ENCODE measurements at regions not wholly inside any gene's neighbourhood (a gene's known extent, or its start where the extent isn't known, plus 50 kb on each side); places are given as distances from the start of the nearest gene placed in this dataset.

- 84 to 89% methylated on average over 6 of the region's 6 CpGs for WGBS, 2 donors
- no peaks in the 10 kb centered on the region for H3K9me3 ChIP-seq
- no peaks in the 10 kb centered on the region for H3K27me3 ChIP-seq
- H3K4me1 ChIP-seq, result peaks cover 0 to 35% (median 7%) of the 10 kb centered on the region in 4 donors
- no peak for DNase-seq (ENCODE audit: low spot score in 2 of 2)
- no peaks in the 10 kb centered on the region for H3K36me3 ChIP-seq
- no peak overlapping the region for H3K27ac ChIP-seq
- TF ChIP-seq EP300 (IDR thresholded peaks at IDR 0.05), result no peak
- TF ChIP-seq POLR2A (IDR thresholded peaks at IDR 0.05), result no peak
- TF ChIP-seq, protein P1, sequence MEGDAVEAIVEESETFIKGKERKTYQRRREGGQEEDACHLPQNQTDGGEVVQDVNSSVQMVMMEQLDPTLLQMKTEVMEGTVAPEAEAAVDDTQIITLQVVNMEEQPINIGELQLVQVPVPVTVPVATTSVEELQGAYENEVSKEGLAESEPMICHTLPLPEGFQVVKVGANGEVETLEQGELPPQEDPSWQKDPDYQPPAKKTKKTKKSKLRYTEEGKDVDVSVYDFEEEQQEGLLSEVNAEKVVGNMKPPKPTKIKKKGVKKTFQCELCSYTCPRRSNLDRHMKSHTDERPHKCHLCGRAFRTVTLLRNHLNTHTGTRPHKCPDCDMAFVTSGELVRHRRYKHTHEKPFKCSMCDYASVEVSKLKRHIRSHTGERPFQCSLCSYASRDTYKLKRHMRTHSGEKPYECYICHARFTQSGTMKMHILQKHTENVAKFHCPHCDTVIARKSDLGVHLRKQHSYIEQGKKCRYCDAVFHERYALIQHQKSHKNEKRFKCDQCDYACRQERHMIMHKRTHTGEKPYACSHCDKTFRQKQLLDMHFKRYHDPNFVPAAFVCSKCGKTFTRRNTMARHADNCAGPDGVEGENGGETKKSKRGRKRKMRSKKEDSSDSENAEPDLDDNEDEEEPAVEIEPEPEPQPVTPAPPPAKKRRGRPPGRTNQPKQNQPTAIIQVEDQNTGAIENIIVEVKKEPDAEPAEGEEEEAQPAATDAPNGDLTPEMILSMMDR (IDR thresholded peaks at IDR 0.05), result no peak
- H3K4me3 ChIP-seq, result no peak overlapping the region
Observed at GRCh38 chr16:79713609-79714309, 113.2 kb upstream of the MAF start.

GRCh38 chr16:79712276-79712675, 111.7 kb upstream of the MAF start:
- no peak for DNase-seq (ENCODE audit: low spot score in 2 of 2)
- Histone ChIP-seq H3K9me3 (no peaks in the 10 kb centered on the region), H3K27me3 (no peaks in the 10 kb centered on the region), H3K4me1 (peaks cover 0 to 35% (median 4%) of the 10 kb centered on the region in 4 donors), H3K4me3 (no peak overlapping the region), H3K36me3 (no peaks in the 10 kb centered on the region), H3K27ac (no peak overlapping the region)
- 86 to 90% methylated on average over 4 of the region's 4 CpGs for WGBS, 2 donors
- no peak for TF ChIP-seq POLR2A (IDR thresholded peaks at IDR 0.05)
- TF ChIP-seq, protein P1 (IDR thresholded peaks at IDR 0.05), result no peak
- TF ChIP-seq EP300 (IDR thresholded peaks at IDR 0.05), result no peak

DNA sequence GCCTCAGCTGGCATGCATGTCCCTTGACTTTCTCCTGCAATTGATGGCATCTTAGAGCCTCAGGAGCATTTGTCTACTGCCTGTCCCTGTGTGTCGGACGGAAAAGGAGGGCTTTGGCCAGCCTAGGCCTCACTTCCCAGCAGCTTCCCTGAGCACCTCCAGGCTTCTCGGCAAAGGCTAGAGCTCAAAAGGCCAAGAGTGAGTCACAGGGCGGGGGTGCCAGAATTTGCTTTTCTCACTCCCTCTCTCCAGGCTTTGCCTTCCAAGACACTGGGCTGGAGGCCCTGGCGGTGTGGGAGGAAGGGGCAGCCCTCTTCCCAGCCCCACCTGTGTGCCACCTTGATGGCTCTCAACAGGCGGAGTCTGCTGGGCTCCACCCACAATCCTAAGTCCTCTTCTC, 107.3 kb upstream of the MAF start:
- Histone ChIP-seq H3K4me3 (no peak overlapping the region), H3K27me3 (no peaks in the 10 kb centered on the region), H3K9me3 (no peaks in the 10 kb centered on the region), H3K4me1 (peaks cover 0 to 8% (median 0%) of the 10 kb centered on the region in 4 donors), H3K36me3 (no peaks in the 10 kb centered on the region), H3K27ac (no peak overlapping the region)
- DNase-seq (ENCODE audit: low spot score in 2 of 2), result peak in 1 of 2 donors; percentile 34
- 67 to 69% methylated on average over 6 of the region's 6 CpGs for WGBS, 2 donors
- TF ChIP-seq, protein P1 (IDR thresholded peaks at IDR 0.05), result no peak
- TF ChIP-seq EP300 (IDR thresholded peaks at IDR 0.05), result peak in 1 of 2 donors; percentile 25

DNA sequence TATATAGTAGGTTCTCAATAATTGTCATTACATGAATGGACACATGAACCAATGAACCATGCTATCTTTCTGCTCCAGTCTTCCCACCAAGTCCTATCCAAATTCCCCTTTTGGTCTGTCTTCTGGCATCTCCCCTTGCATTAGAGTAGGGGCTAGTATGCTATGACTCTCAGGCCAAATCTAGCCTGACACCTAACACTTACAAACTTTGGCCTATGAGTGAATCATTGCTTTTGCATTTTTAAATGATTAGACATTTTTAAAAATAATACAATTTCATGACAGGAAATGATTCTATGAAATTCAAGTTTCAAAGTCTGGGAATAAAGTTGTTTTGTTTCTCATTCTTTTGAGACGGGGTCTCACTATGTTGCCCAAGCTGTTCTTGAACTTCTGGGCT, 102.5 kb upstream of the MAF start:
- no peak overlapping the region for H3K27ac ChIP-seq
- H3K9me3 ChIP-seq, result no peaks in the 10 kb centered on the region
- no peaks in the 10 kb centered on the region for H3K36me3 ChIP-seq
- 76 to 80% methylated on average over 1 of the region's 1 CpG for WGBS, 2 donors
- peaks cover 0 to 13% (median 0%) of the 10 kb centered on the region in 4 donors for H3K4me1 ChIP-seq
- no peaks in the 10 kb centered on the region for H3K27me3 ChIP-seq
- H3K4me3 ChIP-seq, result no peak overlapping the region
- no peak for DNase-seq (ENCODE audit: low spot score in 2 of 2)
- no peak for TF ChIP-seq POLR2A (IDR thresholded peaks at IDR 0.05)
- TF ChIP-seq, protein P1 (IDR thresholded peaks at IDR 0.05), result no peak
- TF ChIP-seq EP300 (IDR thresholded peaks at IDR 0.05), result no peak

- no peak overlapping the region for H3K27ac ChIP-seq
- TF ChIP-seq EP300 (IDR thresholded peaks at IDR 0.05), result peak in 1 of 2 donors; percentile 69
- TF ChIP-seq POLR2A (IDR thresholded peaks at IDR 0.05), result no peak
- peaks cover 0 to 10% (median 0%) of the 10 kb centered on the region in 4 donors for H3K4me1 ChIP-seq
- no peaks in the 10 kb centered on the region for H3K27me3 ChIP-seq
- peaks cover 0 to 3% (median 0%) of the 10 kb centered on the region in 4 donors for H3K9me3 ChIP-seq
- no peaks in the 10 kb centered on the region for H3K36me3 ChIP-seq
- no peak overlapping the region for H3K4me3 ChIP-seq
- peak in 1 of 2 donors; percentile 46 for DNase-seq (ENCODE audit: low spot score in 2 of 2)
- WGBS, 2 donors, result 42 to 53% methylated on average over 5 of the region's 5 CpGs
Observed at GRCh38 chr16:79698341-79698753, 97.8 kb upstream of the MAF start.
